ENCODE measurements at regions not wholly inside any gene's neighbourhood (a gene's known extent, or its start where the extent isn't known, plus 50 kb on each side); places are given as distances from the start of the nearest gene placed in this dataset.
"Not testable (repeated sequence)": the region's sequence is repeated elsewhere in the genome, so short reads cannot be mapped to it uniquely, and the experiment has no call there.

- no peak for DNase-seq (ENCODE audit: low read depth in 3 of 3)
Measured at GRCh38 chr20:22949331-22950109, 85.6 kb upstream of the SSTR4 start.

GRCh38 chr20:22951966-22952365 lies 83.1 kb upstream of the SSTR4 start:
- DNase-seq (ENCODE audit: low read depth in 3 of 3) = no peak

GRCh38 chr20:22954661-22955060 lies 80.5 kb upstream of the SSTR4 start:
- DNase-seq (ENCODE audit: low read depth in 3 of 3) = no peak

- DNase-seq (ENCODE audit: low read depth in 3 of 3) = no peak
Measured at GRCh38 chr20:22958390-22958789, 76.7 kb upstream of the SSTR4 start.

- DNase-seq (ENCODE audit: low read depth in 3 of 3) = no peak
Measured at GRCh38 chr20:22962567-22963439, 72.3 kb upstream of the SSTR4 start.

DNA sequence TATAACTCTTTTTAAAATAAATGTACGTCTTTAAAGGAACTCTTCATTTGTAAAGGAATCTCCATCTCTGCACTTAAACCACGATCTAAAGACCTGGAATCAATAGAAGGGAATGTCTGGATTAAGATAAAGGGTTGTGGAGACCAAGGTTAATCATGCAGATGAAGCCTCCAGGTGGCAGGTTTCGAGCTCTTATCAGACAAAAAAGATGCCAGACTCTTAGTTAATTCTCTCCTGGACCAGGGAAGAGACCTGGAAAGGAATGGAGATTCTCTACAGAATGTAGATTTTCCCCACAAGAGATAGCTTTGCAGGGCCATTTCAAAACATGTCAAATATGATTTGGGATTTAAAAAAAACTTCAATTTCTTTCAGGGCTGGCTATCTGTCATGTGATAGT lies 71.5 kb upstream of the SSTR4 start:
- DNase-seq (ENCODE audit: low read depth in 3 of 3) = no peak

DNA sequence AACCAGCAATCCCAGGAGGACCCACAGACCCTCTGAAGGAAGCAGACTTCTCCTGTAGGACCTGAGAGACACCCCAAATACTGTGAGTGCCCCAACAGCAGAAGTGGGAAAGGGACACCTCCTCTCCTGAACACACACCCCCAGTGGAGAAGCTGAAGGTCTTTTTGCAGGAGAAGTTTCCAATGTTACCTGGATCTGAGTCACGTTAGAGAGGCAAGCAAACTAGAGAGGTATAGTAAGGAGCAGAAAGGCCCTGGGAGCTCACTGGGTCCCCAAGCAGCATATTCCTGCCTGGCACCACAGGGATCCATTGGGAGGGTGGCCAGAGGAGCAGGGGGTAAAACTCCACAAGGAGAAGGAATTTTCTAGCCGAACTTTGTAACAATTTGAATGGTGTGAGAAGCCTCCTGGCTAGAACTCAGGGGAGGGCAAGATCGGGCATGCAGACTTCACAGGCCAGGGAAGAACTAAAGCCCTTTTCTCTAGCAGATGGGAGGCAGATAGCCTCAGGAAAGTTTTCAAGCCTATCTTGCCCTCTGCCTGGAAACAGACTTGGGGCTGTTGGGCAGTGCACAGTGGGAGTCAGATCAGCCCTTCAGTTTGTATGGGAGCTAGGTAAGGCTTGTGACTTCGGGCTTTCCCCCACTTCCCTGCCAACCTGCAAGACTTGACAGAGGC lies 68.2 kb upstream of the SSTR4 start:
- DNase-seq (ENCODE audit: low read depth in 3 of 3) = no peak

DNA sequence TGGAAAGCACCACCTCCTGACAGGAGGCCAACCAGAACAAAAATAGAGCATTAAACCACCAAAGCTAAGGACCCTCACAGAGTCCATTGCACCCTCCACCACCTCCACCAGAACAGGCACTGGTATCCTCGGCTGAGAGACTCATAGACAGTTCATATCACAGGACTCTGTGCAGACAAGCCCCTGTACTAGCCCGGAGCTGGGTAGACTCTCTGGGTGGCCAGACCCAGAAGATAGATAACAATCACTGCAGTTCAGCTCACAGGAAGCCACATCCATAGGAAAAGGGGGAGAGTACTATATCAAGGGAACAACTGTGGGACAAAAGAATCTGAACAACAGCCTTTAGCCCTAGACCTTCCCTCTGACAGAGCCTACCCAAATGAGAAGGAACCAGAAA lies 67.4 kb upstream of the SSTR4 start:
- not testable (repeated sequence) for DNase-seq (ENCODE audit: low read depth in 3 of 3)

DNA sequence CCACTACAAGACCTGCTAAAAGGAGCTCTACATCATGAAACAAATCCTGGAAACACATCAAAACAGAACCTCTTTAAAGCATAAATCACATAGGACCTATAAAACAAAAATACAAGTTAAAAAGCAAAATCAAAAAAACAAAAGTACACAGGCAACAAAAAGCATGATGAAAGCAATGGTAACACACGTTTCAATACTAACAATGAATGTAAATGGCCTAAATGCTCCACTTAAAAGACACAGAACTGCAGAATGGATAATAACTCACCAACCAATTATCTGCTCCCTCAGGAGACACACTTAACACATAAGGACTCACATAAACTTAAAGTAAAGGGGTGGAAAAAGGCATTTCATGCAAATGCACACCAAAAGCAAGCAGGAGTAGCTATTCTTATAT lies 66.1 kb upstream of the SSTR4 start:
- not testable (repeated sequence) for DNase-seq (ENCODE audit: low read depth in 3 of 3)

GRCh38 chr20:22971077-22971476 lies 64.0 kb upstream of the SSTR4 start:
- DNase-seq (ENCODE audit: low read depth in 3 of 3) = not testable (repeated sequence)

DNA sequence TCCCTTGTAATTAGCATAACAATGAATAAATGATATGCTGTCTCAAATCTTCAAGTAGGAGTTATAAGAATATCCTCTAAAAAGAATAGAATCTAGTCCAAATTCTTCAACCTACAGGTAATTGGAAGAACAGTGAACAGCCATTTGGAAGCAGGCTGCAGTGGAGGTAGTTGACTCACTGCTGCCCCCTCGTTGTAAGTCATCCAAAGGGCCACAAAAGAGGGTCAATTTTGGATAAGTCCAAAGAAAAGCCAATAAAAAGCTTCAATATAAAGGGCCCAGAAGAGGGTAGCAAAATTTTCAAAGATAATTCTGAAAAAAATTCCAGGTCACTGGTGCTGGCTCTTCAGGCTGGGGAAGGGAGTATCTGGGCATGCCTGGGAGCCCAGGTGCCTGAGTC lies 60.8 kb upstream of the SSTR4 start:
- DNase-seq (ENCODE audit: low read depth in 3 of 3) = no peak

- no peak for DNase-seq (ENCODE audit: low read depth in 3 of 3)
Measured at GRCh38 chr20:22977047-22977785, 57.9 kb upstream of the SSTR4 start.

DNA sequence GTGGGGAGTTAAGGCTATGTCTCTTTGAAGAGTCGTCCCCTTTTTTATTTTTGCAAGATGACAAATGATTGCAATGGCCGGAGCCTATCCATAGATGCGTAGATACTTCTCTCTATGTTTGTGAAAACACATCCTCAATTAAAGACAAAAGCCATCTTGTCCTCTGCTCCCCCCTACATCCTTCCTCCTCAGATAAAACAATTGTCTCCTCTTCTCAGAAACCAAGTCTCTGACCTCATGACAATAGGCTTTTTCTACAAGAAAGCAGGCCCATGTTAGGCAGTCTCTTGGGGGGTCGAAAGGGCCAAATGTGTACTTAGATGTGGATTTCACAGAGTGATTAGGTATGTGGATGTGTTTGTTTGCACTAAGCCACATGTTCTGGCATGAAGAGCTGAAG lies 51.1 kb upstream of the SSTR4 start:
- DNase-seq (ENCODE audit: low read depth in 3 of 3) = no peak

DNA sequence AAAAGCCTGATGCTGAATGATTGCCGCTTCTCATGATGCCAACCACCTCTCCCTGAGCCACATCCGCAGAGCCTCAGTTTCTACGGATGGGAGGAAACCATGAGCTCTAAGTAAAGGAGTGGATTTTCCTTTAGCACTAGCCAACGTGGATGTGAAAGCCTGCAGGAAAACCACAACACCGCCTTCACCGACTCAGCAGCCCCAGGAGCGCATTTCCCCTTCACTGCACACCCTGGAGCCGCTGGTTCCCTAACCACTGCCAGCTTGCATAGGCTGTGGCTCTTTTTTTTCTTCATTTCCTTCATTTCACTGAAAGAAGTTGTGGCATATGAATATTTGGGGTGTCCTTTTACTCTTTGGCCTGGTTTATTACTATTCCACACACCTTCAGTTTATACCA lies 50.5 kb upstream of the SSTR4 start:
- no peak for DNase-seq (ENCODE audit: low read depth in 3 of 3)

DNA sequence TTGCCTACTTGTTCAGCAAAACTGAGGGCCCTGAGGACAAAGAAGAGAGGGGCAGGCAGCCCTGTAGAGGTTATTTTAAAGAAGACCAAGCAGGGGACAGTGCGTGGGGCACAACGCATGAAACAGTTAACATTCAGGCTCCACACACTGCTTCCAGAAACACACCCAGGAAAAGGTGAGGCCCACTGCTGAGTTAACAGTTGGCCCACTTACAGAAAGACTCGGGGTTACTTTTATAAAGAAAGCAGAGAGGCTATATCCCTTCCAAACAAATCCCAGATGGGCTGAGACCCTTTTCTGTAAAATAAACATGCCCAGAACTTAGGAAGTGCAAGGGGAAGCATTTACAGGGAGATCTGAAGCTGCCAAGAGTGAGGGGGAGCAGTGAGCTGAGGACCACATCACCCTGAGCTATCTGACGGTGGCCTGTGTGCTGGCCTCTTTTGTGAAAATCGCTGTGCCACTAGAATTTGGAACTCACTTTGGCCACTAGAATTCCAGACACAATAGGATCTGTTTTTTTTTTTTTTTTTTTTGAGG lies 49.8 kb upstream of the SSTR4 start:
- no peak for DNase-seq (ENCODE audit: low read depth in 3 of 3)

All from stimulated activated CD4-positive, alpha-beta T cell treated with anti-CD3 and anti-CD28 coated beads, TNF-alpha, amount 100 ng/mL, for 24 hours (primary cell).